GM23338 (cell line): ENCODE measurements at regions not wholly inside any gene's neighbourhood (a gene's known extent, or its start where the extent isn't known, plus 50 kb on each side); places are given as distances from the start of the nearest gene placed in this dataset.

Experiments
- CREB1 ChIP-seq: fragments of 250-450 bp; sonication (Bioruptor Pico); IDR thresholded peaks from 2 replicates; pipeline ENCODE4 v1.5.0; 2020; ENCODE audit warnings: low read depth, mild to moderate bottlenecking, moderate library complexity
- EZH2 ChIP-seq: fragments of 200-600 bp; sonication (generic); IDR thresholded peaks from one replicate; pipeline ENCODE4 v1.8.0; 2017; ENCODE audit warnings: antibody characterized with exemption, mild to moderate bottlenecking, low read depth; ENCODE audit not compliant: unreplicated experiment
- TF ChIP-seq, protein P1 (sequence below): IDR thresholded peaks from one replicate; pipeline ENCODE4 v1.6.1; 2018; ENCODE audit warnings: antibody characterized with exemption; ENCODE audit not compliant: unreplicated experiment
- TF ChIP-seq, protein P2 (sequence below), 2 experiments: fragments of 200-600 bp in 1 of 2; sonication (generic) in 1 of 2; conservative IDR thresholded peaks; 2 replicates each; pipeline versions ENCODE4 v1.5.1 to v1.6.1; 2016 to 2017; ENCODE audit warnings: antibody characterized with exemption in 2 of 2, low read depth in 2 of 2, mild to moderate bottlenecking in 2 of 2, moderate library complexity in 1 of 2

DNA sequence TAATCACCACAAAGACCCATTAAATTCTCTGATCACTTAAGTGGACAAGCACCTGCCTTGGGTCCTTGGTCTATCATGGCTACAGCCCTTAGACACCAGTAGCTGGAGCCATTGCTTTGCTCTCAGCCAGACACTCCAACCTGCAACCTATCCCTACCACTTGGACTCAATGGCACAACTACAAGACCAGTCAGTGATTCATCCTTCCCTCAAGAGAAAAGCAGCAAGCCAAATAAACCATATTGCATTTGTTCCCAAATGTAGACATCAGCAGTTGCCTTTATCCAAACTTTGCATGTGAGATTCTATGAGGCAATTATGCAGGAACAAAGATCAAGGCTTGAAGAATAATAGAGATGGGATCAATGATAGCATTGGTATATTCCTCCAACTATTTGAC is 263.4 kb downstream of the HHIPL2 start:
- TF ChIP-seq, protein P1, sequence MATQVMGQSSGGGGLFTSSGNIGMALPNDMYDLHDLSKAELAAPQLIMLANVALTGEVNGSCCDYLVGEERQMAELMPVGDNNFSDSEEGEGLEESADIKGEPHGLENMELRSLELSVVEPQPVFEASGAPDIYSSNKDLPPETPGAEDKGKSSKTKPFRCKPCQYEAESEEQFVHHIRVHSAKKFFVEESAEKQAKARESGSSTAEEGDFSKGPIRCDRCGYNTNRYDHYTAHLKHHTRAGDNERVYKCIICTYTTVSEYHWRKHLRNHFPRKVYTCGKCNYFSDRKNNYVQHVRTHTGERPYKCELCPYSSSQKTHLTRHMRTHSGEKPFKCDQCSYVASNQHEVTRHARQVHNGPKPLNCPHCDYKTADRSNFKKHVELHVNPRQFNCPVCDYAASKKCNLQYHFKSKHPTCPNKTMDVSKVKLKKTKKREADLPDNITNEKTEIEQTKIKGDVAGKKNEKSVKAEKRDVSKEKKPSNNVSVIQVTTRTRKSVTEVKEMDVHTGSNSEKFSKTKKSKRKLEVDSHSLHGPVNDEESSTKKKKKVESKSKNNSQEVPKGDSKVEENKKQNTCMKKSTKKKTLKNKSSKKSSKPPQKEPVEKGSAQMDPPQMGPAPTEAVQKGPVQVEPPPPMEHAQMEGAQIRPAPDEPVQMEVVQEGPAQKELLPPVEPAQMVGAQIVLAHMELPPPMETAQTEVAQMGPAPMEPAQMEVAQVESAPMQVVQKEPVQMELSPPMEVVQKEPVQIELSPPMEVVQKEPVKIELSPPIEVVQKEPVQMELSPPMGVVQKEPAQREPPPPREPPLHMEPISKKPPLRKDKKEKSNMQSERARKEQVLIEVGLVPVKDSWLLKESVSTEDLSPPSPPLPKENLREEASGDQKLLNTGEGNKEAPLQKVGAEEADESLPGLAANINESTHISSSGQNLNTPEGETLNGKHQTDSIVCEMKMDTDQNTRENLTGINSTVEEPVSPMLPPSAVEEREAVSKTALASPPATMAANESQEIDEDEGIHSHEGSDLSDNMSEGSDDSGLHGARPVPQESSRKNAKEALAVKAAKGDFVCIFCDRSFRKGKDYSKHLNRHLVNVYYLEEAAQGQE = no peak
- TF ChIP-seq, protein P2, sequence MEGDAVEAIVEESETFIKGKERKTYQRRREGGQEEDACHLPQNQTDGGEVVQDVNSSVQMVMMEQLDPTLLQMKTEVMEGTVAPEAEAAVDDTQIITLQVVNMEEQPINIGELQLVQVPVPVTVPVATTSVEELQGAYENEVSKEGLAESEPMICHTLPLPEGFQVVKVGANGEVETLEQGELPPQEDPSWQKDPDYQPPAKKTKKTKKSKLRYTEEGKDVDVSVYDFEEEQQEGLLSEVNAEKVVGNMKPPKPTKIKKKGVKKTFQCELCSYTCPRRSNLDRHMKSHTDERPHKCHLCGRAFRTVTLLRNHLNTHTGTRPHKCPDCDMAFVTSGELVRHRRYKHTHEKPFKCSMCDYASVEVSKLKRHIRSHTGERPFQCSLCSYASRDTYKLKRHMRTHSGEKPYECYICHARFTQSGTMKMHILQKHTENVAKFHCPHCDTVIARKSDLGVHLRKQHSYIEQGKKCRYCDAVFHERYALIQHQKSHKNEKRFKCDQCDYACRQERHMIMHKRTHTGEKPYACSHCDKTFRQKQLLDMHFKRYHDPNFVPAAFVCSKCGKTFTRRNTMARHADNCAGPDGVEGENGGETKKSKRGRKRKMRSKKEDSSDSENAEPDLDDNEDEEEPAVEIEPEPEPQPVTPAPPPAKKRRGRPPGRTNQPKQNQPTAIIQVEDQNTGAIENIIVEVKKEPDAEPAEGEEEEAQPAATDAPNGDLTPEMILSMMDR (conservative IDR thresholded peaks at IDR 0.05; ENCODE audit: low read depth in 2 of 2) = no peak
- TF ChIP-seq EZH2 = no peak
- no peak for TF ChIP-seq CREB1 (CRISPR knock-in tag)
